ENCODE measurements at regions not wholly inside any gene's neighbourhood (a gene's known extent, or its start where the extent isn't known, plus 50 kb on each side); places are given as distances from the start of the nearest gene placed in this dataset.

DNA sequence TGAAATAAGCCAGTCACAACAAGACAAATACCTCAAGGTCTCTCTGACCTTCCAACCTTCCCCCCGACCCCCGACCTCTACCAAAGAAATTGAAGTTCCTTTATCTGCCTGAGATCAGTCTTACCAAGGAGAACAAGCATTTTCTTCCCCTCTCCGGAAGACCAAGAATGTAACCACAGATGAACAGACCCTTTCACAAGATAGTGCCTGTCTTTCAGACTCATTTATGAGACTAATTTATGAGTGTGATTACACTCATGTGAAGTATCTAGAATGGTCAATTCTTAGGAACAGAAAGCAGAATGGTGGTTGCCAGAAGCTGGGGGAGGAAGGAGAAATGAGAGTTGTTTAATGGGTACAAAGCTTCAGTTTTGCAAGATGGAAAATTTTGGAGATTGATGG, 108.9 kb upstream of the MKLN1 start:
- BruUV-seq (replicated peaks) = no TSS peak
- H3K4me2 ChIP-seq (ENCODE audit: low read length) = no peak overlapping the region
- H3K9me2 ChIP-seq (ENCODE audit: insufficient read depth) = no peaks in the 10 kb centered on the region
- no peak overlapping the region for H3K27ac ChIP-seq (ENCODE audit: low read depth, low read length)
- H3K9me3 ChIP-seq (ENCODE audit: control insufficient read depth in 1 of 2, insufficient read depth in 1 of 2, low read depth in 1 of 2, low read length in 2 of 2) = no peaks in the 10 kb centered on the region
- ATAC-seq (no peak), DNase-seq (ENCODE audit: low read depth, low spot score) (no peak)
- CTCF ChIA-PET = no interaction called here
- RAD21 ChIA-PET (ENCODE audit: low non-redundant PET in 1 of 2, low total read pairs in 2 of 2, uncharacterized antibody in 2 of 2, unreplicated experiment in 2 of 2) = no interaction called here
- POLR2A ChIA-PET = no interaction called here
- no peaks in the 10 kb centered on the region for H4K20me1 ChIP-seq (ENCODE audit: insufficient read depth)
- H3K79me2 ChIP-seq (ENCODE audit: insufficient read depth, low read length) = no peaks in the 10 kb centered on the region
- intact Hi-C loops (cut with micrococcal nuclease) = no loop called here
- no peak overlapping the region for H3K4me3 ChIP-seq (replicated peaks in 1 of 2; ENCODE audit: low read depth in 1 of 2, low read length in 2 of 2)
- H2AFZ ChIP-seq (ENCODE audit: low read depth, low read length, poor library complexity, severe bottlenecking) = no peak overlapping the region
- H3K27me3 ChIP-seq (ENCODE audit: insufficient read depth, low read length) = no peaks in the 10 kb centered on the region
- H3K4me1 ChIP-seq (ENCODE audit: control insufficient read depth in 1 of 2, insufficient read depth in 2 of 2, low read length in 2 of 2) = no peaks in the 10 kb centered on the region
- no peak for TF ChIP-seq ELF1 (IDR thresholded peaks at IDR 0.05; ENCODE audit: borderline replicate concordance, low read depth)
- TF ChIP-seq SIN3A (IDR thresholded peaks at IDR 0.05; ENCODE audit: low read depth) = no peak
- no peak for TF ChIP-seq JUND (IDR thresholded peaks at IDR 0.05)
- TF ChIP-seq CEBPB (IDR thresholded peaks at IDR 0.05; ENCODE audit: low read depth) = no peak
- TF ChIP-seq POLR2AphosphoS5 (IDR thresholded peaks at IDR 0.05; ENCODE audit: low read depth, low read length) = no peak
- TF ChIP-seq, protein P1, sequence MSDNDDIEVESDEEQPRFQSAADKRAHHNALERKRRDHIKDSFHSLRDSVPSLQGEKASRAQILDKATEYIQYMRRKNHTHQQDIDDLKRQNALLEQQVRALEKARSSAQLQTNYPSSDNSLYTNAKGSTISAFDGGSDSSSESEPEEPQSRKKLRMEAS (IDR thresholded peaks at IDR 0.05) = no peak
- TF ChIP-seq EZH2phosphoT487 (IDR thresholded peaks at IDR 0.05; ENCODE audit: borderline replicate concordance) = no peak
- no peak for TF ChIP-seq EGR1 (IDR thresholded peaks at IDR 0.05; ENCODE audit: low read depth)
- TF ChIP-seq FOSL1 (IDR thresholded peaks at IDR 0.05; ENCODE audit: low read depth) = no peak
- TF ChIP-seq SP1 (IDR thresholded peaks at IDR 0.05; ENCODE audit: low read depth) = no peak
- no peak for TF ChIP-seq SRF (IDR thresholded peaks at IDR 0.05; ENCODE audit: low read depth)
- H3K36me3 ChIP-seq (ENCODE audit: control insufficient read depth in 1 of 2, insufficient read depth in 2 of 2, low read length in 2 of 2) = no peaks in the 10 kb centered on the region
- H3K9ac ChIP-seq (ENCODE audit: low read length) = no peak overlapping the region

DNA sequence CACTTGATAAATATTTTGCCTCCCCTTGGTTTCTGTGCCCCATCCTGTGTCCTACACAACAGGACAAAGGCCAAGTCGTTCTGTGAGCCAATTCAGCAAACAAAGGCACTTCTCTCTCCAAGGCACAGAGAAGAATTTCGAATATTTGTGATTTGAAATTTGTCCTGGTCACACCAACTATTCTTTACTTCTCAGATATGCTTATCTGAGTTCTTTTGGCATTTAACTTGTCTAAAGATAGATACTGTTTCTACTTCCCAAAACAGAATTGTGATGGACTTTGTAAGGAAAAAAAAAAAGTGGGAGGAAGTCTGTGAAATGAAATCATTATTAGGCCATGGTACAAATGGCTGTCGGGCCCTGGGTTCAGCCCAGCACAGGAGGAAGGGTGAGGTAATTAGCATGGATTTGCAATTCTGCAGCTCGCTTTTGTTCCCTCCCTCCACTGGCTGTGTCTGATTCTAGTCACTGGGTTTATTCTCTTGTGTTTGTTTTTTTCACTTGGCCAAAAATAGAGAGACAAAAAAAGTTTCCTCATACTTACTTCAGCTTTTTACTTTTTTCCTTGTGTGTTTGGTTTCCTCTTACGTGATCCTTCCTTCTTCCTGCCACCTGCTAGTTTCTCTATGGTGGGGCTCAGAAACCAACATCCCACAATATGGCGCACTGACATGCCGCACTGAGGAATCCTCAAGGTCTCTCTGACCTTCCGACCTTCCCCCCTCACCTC, 108.2 kb upstream of the MKLN1 start:
- no peak overlapping the region for H3K9ac ChIP-seq (ENCODE audit: low read length)
- no peak for ATAC-seq
- no peak for DNase-seq (ENCODE audit: low read depth, low spot score)
- H3K4me2 ChIP-seq (ENCODE audit: low read length) = no peak overlapping the region
- H3K9me2 ChIP-seq (ENCODE audit: insufficient read depth) = no peaks in the 10 kb centered on the region
- no TSS peak for BruUV-seq (replicated peaks)
- no peak overlapping the region for H2AFZ ChIP-seq (ENCODE audit: low read depth, low read length, poor library complexity, severe bottlenecking)
- CTCF ChIA-PET = no interaction called here
- no peaks in the 10 kb centered on the region for H3K36me3 ChIP-seq (ENCODE audit: control insufficient read depth in 1 of 2, insufficient read depth in 2 of 2, low read length in 2 of 2)
- H3K4me1 ChIP-seq (ENCODE audit: control insufficient read depth in 1 of 2, insufficient read depth in 2 of 2, low read length in 2 of 2) = no peaks in the 10 kb centered on the region
- POLR2A ChIA-PET = no interaction called here
- no peaks in the 10 kb centered on the region for H3K79me2 ChIP-seq (ENCODE audit: insufficient read depth, low read length)
- no peak overlapping the region for H3K4me3 ChIP-seq (replicated peaks in 1 of 2; ENCODE audit: low read depth in 1 of 2, low read length in 2 of 2)
- H3K9me3 ChIP-seq (ENCODE audit: control insufficient read depth in 1 of 2, insufficient read depth in 1 of 2, low read depth in 1 of 2, low read length in 2 of 2) = no peaks in the 10 kb centered on the region
- TF ChIP-seq SP1 (IDR thresholded peaks at IDR 0.05; ENCODE audit: low read depth) (no peak), EZH2 (IDR thresholded peaks at IDR 0.05) (no peak), RAD21 (IDR thresholded peaks at IDR 0.05; ENCODE audit: low read depth) (no peak), FOSL1 (IDR thresholded peaks at IDR 0.05; ENCODE audit: low read depth) (no peak), SRF (IDR thresholded peaks at IDR 0.05; ENCODE audit: low read depth) (no peak), SIN3A (IDR thresholded peaks at IDR 0.05; ENCODE audit: low read depth) (no peak), TCF7L2 (IDR thresholded peaks at IDR 0.05; ENCODE audit: borderline replicate concordance, extremely low read depth, insufficient read depth, insufficient read length) (no peak), POLR2A (IDR thresholded peaks at IDR 0.05; ENCODE audit: borderline replicate concordance, extremely low read depth, insufficient read depth, insufficient read length) (no peak)
- TF ChIP-seq, protein P2, sequence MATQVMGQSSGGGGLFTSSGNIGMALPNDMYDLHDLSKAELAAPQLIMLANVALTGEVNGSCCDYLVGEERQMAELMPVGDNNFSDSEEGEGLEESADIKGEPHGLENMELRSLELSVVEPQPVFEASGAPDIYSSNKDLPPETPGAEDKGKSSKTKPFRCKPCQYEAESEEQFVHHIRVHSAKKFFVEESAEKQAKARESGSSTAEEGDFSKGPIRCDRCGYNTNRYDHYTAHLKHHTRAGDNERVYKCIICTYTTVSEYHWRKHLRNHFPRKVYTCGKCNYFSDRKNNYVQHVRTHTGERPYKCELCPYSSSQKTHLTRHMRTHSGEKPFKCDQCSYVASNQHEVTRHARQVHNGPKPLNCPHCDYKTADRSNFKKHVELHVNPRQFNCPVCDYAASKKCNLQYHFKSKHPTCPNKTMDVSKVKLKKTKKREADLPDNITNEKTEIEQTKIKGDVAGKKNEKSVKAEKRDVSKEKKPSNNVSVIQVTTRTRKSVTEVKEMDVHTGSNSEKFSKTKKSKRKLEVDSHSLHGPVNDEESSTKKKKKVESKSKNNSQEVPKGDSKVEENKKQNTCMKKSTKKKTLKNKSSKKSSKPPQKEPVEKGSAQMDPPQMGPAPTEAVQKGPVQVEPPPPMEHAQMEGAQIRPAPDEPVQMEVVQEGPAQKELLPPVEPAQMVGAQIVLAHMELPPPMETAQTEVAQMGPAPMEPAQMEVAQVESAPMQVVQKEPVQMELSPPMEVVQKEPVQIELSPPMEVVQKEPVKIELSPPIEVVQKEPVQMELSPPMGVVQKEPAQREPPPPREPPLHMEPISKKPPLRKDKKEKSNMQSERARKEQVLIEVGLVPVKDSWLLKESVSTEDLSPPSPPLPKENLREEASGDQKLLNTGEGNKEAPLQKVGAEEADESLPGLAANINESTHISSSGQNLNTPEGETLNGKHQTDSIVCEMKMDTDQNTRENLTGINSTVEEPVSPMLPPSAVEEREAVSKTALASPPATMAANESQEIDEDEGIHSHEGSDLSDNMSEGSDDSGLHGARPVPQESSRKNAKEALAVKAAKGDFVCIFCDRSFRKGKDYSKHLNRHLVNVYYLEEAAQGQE (IDR thresholded peaks at IDR 0.05; ENCODE audit: low read depth) = no peak
- RAD21 ChIA-PET (ENCODE audit: low non-redundant PET in 1 of 2, low total read pairs in 2 of 2, uncharacterized antibody in 2 of 2, unreplicated experiment in 2 of 2) = no interaction called here
- no peaks in the 10 kb centered on the region for H3K27me3 ChIP-seq (ENCODE audit: insufficient read depth, low read length)
- no peaks in the 10 kb centered on the region for H4K20me1 ChIP-seq (ENCODE audit: insufficient read depth)
- intact Hi-C loops (cut with micrococcal nuclease) = no loop called here
- no peak overlapping the region for H3K27ac ChIP-seq (ENCODE audit: low read depth, low read length)
